ENCODE measurements at regions not wholly inside any gene's neighbourhood (a gene's known extent, or its start where the extent isn't known, plus 50 kb on each side); places are given as distances from the start of the nearest gene placed in this dataset.

DNA sequence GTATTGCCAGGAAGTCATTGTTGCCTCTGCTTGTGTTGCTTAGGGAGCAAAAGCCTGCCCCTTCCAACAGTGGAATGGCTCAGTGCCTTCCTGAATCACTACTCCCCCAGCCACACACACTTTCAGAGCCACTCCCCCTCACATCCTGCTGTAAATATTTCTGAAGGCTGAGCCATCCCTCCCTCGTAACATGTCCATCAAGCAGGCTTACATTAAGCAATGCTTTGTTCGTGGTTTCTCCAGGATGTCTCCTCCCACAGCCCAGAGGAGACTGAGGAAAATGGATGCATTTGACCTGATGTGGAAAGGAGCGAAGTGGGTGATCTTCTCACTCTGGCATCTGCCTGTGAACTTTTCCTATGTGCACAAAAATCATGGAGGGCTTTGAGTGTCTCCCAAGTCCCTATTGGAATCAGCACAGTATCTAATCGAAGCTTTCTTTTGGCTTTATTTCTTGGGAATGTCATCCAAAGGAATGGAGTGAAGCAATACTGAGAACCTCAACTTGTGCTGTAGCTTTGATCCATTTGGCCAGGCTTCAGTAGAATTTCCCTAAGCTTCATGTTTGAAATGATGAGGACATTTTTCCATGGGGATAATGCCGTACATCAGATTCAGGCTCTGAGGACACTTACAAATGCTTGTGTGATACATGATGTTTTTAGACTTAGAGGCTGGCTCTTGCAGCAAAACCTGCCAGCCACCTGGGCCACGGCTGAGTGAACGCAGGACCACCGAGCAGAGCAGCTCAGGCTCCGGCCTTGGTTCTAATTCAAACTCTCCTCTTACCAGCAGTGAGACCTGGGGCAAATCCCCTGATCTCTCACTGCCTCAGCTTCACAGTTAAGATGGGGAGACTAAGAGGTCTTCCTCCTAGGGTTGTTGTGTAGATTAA lies 389.1 kb downstream of the ENC1 start (continued):
- TF ChIP-seq ATF2 (IDR thresholded peaks at IDR 0.05; ENCODE audit: low read length) (no peak), CBX5 (IDR thresholded peaks at IDR 0.05; ENCODE audit: low read depth, low read length) (no peak), BCL11A (IDR thresholded peaks at IDR 0.05; ENCODE audit: low read depth in 2 of 2, low read length in 2 of 2) (no peak), SP4 (IDR thresholded peaks at IDR 0.05; ENCODE audit: low read length) (no peak), POU5F1 (IDR thresholded peaks at IDR 0.05; ENCODE audit: low read depth, low read length) (no peak), KDM5A (IDR thresholded peaks at IDR 0.05; ENCODE audit: low read length) (no peak), TAF1 (IDR thresholded peaks at IDR 0.05; ENCODE audit: low read depth, low read length) (no peak), KDM4A (IDR thresholded peaks at IDR 0.05; ENCODE audit: low read depth, low read length, severe bottlenecking) (no peak), TCF12 (IDR thresholded peaks at IDR 0.05; ENCODE audit: low read depth, low read length) (no peak)
